ENCODE measurements at regions not wholly inside any gene's neighbourhood (a gene's known extent, or its start where the extent isn't known, plus 50 kb on each side); places are given as distances from the start of the nearest gene placed in this dataset.

DNA sequence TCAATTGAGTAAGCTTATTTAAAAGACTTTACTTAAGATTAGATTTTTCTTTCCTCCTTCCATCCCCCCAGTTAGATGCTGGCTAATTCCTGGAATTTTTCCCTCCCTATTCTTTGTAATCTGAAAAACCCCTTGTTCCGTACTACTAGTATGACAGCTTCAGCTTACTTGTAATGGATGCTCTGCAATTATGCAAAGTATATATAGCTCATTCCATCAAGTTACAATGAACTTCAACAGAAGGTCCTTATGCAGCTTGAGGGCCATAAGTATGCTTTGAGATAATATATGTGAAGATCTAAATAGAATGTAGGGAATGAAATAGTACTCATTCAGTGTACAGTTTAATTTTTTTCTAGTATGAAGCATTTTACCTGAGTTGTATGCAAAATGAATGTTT is 398.3 kb upstream of the NAALADL2 start:
- BruUV-seq (replicated peaks) = no TSS peak
- Histone ChIP-seq H2AFZ (ENCODE audit: low read depth, low read length) (no peak overlapping the region), H4K20me1 (replicated peaks; ENCODE audit: control insufficient read depth, extremely low read depth, insufficient read depth, low read length) (no peaks in the 10 kb centered on the region), H3K27me3 (ENCODE audit: control insufficient read depth in 2 of 2, insufficient read depth in 2 of 2, low read length in 2 of 2) (no peaks in the 10 kb centered on the region), H3K27ac (ENCODE audit: insufficient read depth, low read depth, low read length) (no peak overlapping the region), H3K79me2 (ENCODE audit: control insufficient read depth, insufficient read depth, low read length) (no peaks in the 10 kb centered on the region), H3K4me1 (ENCODE audit: control insufficient read depth, extremely low read depth, insufficient read depth, low read length) (no peaks in the 10 kb centered on the region), H3K4me3 (replicated peaks in 1 of 3; ENCODE audit: insufficient read depth in 1 of 3, low read depth in 1 of 3, low read length in 3 of 3) (no peak overlapping the region), H3K9me3 (replicated peaks; ENCODE audit: control insufficient read depth, insufficient read depth, low read length) (no peaks in the 10 kb centered on the region), H3K36me3 (ENCODE audit: control insufficient read depth in 2 of 2, extremely low read depth in 1 of 2, insufficient read depth in 2 of 2, low read length in 2 of 2) (no peaks in the 10 kb centered on the region), H3K9ac (replicated peaks; ENCODE audit: extremely low read depth, insufficient read depth, low read length) (no peak overlapping the region), H3K4me2 (ENCODE audit: insufficient read depth, low read length) (no peak overlapping the region), H3K9me1 (replicated peaks; ENCODE audit: control insufficient read depth, extremely low read depth, insufficient read depth, low read length) (no peaks in the 10 kb centered on the region)
- no peak for DNase-seq (ENCODE audit: low read depth, low spot score)
- ChIA-PET POLR2A (no interaction called here), CTCF (no interaction called here)
- dilution Hi-C loops (cut with MboI; ENCODE audit: extremely low pct_ligation_motif_present, low sequenced_read_pairs) = no loop called here
- TF ChIP-seq, protein P1, sequence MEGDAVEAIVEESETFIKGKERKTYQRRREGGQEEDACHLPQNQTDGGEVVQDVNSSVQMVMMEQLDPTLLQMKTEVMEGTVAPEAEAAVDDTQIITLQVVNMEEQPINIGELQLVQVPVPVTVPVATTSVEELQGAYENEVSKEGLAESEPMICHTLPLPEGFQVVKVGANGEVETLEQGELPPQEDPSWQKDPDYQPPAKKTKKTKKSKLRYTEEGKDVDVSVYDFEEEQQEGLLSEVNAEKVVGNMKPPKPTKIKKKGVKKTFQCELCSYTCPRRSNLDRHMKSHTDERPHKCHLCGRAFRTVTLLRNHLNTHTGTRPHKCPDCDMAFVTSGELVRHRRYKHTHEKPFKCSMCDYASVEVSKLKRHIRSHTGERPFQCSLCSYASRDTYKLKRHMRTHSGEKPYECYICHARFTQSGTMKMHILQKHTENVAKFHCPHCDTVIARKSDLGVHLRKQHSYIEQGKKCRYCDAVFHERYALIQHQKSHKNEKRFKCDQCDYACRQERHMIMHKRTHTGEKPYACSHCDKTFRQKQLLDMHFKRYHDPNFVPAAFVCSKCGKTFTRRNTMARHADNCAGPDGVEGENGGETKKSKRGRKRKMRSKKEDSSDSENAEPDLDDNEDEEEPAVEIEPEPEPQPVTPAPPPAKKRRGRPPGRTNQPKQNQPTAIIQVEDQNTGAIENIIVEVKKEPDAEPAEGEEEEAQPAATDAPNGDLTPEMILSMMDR (IDR thresholded peaks at IDR 0.05; ENCODE audit: extremely low read depth in 1 of 2, insufficient read depth in 1 of 2, low read depth in 1 of 2, low read length in 2 of 2) = no peak
- no peak for TF ChIP-seq POLR2AphosphoS5 (IDR thresholded peaks at IDR 0.05; ENCODE audit: insufficient read depth, low read depth, low read length)
- TF ChIP-seq, protein P2, sequence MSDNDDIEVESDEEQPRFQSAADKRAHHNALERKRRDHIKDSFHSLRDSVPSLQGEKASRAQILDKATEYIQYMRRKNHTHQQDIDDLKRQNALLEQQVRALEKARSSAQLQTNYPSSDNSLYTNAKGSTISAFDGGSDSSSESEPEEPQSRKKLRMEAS (IDR thresholded peaks at IDR 0.05; ENCODE audit: insufficient read depth, insufficient read length) = no peak
- no peak for TF ChIP-seq EZH2 (IDR thresholded peaks at IDR 0.05; ENCODE audit: borderline replicate concordance, low read depth, low read length, severe bottlenecking)
- TF ChIP-seq JUN (IDR thresholded peaks at IDR 0.05; ENCODE audit: borderline replicate concordance, insufficient read depth, insufficient read length, low read depth) = no peak
- no peak for TF ChIP-seq GATA2 (IDR thresholded peaks at IDR 0.05; ENCODE audit: insufficient read depth, insufficient read length, low read depth, low read length)
- no peak for TF ChIP-seq FOS (IDR thresholded peaks at IDR 0.05; ENCODE audit: borderline replicate concordance, insufficient read depth, low read length)
- no peak for TF ChIP-seq POLR2A (IDR thresholded peaks at IDR 0.05; ENCODE audit: low read depth, low read length)
- TF ChIP-seq MYC (IDR thresholded peaks at IDR 0.05; ENCODE audit: low read depth, low read length) = no peak
- FAIRE-seq = no peak
- intact Hi-C loops (cut with micrococcal nuclease) = no loop called here

Measured in endothelial cell of umbilical vein (primary cell).